Sigmoid colon (tissue), 4 donors: ENCODE measurements at regions not wholly inside any gene's neighbourhood (a gene's known extent, or its start where the extent isn't known, plus 50 kb on each side); places are given as distances from the start of the nearest gene placed in this dataset.

Experiments
- CTCF ChIP-seq, 4 experiments: fragments of 450-650 bp in 3 of 4; fragments of 200-600 bp in 1 of 4; IDR thresholded peaks; one replicate each; pipeline ENCODE4 v1.5.1; 2016 to 2019; ENCODE audit warnings: antibody characterized with exemption in 4 of 4, mild to moderate bottlenecking in 3 of 4, moderate library complexity in 2 of 4
- EP300 ChIP-seq, 4 donors: sonication (generic); formaldehyde crosslinking; IDR thresholded peaks; one replicate each; pipeline ENCODE4 v1.6.1; 2017; ENCODE audit warnings: antibody characterized with exemption in 4 of 4
- POLR2A ChIP-seq, 2 donors: fragments of 450-650 bp; IDR thresholded peaks; one replicate each; pipeline ENCODE4 v1.6.1; 2016; ENCODE audit warnings: antibody characterized with exemption in 2 of 2, mild to moderate bottlenecking in 2 of 2, moderate library complexity in 2 of 2
- POLR2AphosphoS5 ChIP-seq, 4 donors: sonication (generic); formaldehyde crosslinking; IDR thresholded peaks; one replicate each; pipeline ENCODE4 v1.6.1; 2017; ENCODE audit warnings: antibody characterized with exemption in 4 of 4

- TF ChIP-seq CTCF (IDR thresholded peaks at IDR 0.05): no peak
- TF ChIP-seq EP300 (IDR thresholded peaks at IDR 0.05): no peak
- no peak for TF ChIP-seq POLR2AphosphoS5 (IDR thresholded peaks at IDR 0.05)
- no peak for TF ChIP-seq POLR2A (IDR thresholded peaks at IDR 0.05)
Observed at GRCh38 chr3:118001380-118001779, 1033.3 kb downstream of the IGSF11 start.
